ENCODE measurements at regions not wholly inside any gene's neighbourhood (a gene's known extent, or its start where the extent isn't known, plus 50 kb on each side); places are given as distances from the start of the nearest gene placed in this dataset.

- Histone ChIP-seq H3K9me3 (no peaks in the 10 kb centered on the region), H3K27me3 (no peaks in the 10 kb centered on the region), H3K4me3 (no peak overlapping the region), H3K4me1 (no peaks in the 10 kb centered on the region), H3K27ac (no peak overlapping the region), H3K36me3 (no peaks in the 10 kb centered on the region)
- no peak for DNase-seq
- no peak for TF ChIP-seq CTCF (IDR thresholded peaks at IDR 0.05)
- no peak for TF ChIP-seq POLR2A (IDR thresholded peaks at IDR 0.05)
- TF ChIP-seq EP300 (IDR thresholded peaks at IDR 0.05; ENCODE audit: low read depth) = no peak
- TF ChIP-seq POLR2AphosphoS5 (IDR thresholded peaks at IDR 0.05) = no peak
- intact Hi-C loops (cut with DNase I; ENCODE audit: low total_unique reads) (no loop called here), in situ Hi-C loops (cut with MboI; ENCODE audit: low pct_ligation_motif_present in 1 of 4, low pct_unique_long_range_greater_than_20kb in 1 of 4, low sequenced_read_pairs in 3 of 4) (no loop called here)
Observed at GRCh38 chr6:23412770-23413169, 713.2 kb upstream of the NRSN1 start.

- Histone ChIP-seq H3K27me3 (no peaks in the 10 kb centered on the region), H3K4me1 (no peaks in the 10 kb centered on the region), H3K4me3 (no peak overlapping the region), H3K27ac (no peak overlapping the region), H3K36me3 (no peaks in the 10 kb centered on the region), H3K9me3 (no peaks in the 10 kb centered on the region)
- in situ Hi-C loops (cut with MboI; ENCODE audit: low pct_ligation_motif_present in 1 of 4, low pct_unique_long_range_greater_than_20kb in 1 of 4, low sequenced_read_pairs in 3 of 4) (no loop called here), intact Hi-C loops (cut with DNase I; ENCODE audit: low total_unique reads) (no loop called here)
- TF ChIP-seq POLR2A (IDR thresholded peaks at IDR 0.05) (no peak), CTCF (IDR thresholded peaks at IDR 0.05) (no peak), EP300 (IDR thresholded peaks at IDR 0.05; ENCODE audit: low read depth) (no peak), POLR2AphosphoS5 (IDR thresholded peaks at IDR 0.05) (no peak)
- no peak for DNase-seq
- 60 to 86% methylated on average over 1 to 2 of the region's 2 CpGs for WGBS, 2 donors (ENCODE audit: low coverage in 1 of 2)
Observed at GRCh38 chr6:23413327-23414050, 712.5 kb upstream of the NRSN1 start.

GRCh38 chr6:23414051-23414445 is 712.0 kb upstream of the NRSN1 start:
- WGBS, 2 donors (ENCODE audit: low coverage in 1 of 2) = 23 to 60% methylated on average over 1 to 2 of the region's 2 CpGs
- Histone ChIP-seq H3K27me3 (no peaks in the 10 kb centered on the region), H3K4me1 (no peaks in the 10 kb centered on the region), H3K9me3 (no peaks in the 10 kb centered on the region), H3K4me3 (no peak overlapping the region), H3K27ac (no peak overlapping the region), H3K36me3 (no peaks in the 10 kb centered on the region)
- in situ Hi-C loops (cut with MboI; ENCODE audit: low pct_ligation_motif_present in 1 of 4, low pct_unique_long_range_greater_than_20kb in 1 of 4, low sequenced_read_pairs in 3 of 4) (no loop called here), intact Hi-C loops (cut with DNase I; ENCODE audit: low total_unique reads) (no loop called here)
- TF ChIP-seq POLR2AphosphoS5 (IDR thresholded peaks at IDR 0.05) (no peak), CTCF (IDR thresholded peaks at IDR 0.05) (no peak), POLR2A (IDR thresholded peaks at IDR 0.05) (no peak), EP300 (IDR thresholded peaks at IDR 0.05; ENCODE audit: low read depth) (no peak)
- no peak for DNase-seq

- H3K4me1 ChIP-seq = no peaks in the 10 kb centered on the region
- WGBS, 2 donors (ENCODE audit: low coverage in 1 of 2) = 64 to 73% methylated on average over 3 of the region's 3 CpGs
- no peaks in the 10 kb centered on the region for H3K9me3 ChIP-seq
- intact Hi-C loops (cut with DNase I; ENCODE audit: low total_unique reads) (no loop called here), in situ Hi-C loops (cut with MboI; ENCODE audit: low pct_ligation_motif_present in 1 of 4, low pct_unique_long_range_greater_than_20kb in 1 of 4, low sequenced_read_pairs in 3 of 4) (no loop called here)
- DNase-seq = no peak
- no peaks in the 10 kb centered on the region for H3K36me3 ChIP-seq
- TF ChIP-seq CTCF (IDR thresholded peaks at IDR 0.05) = no peak
- no peak for TF ChIP-seq POLR2A (IDR thresholded peaks at IDR 0.05)
- no peak for TF ChIP-seq EP300 (IDR thresholded peaks at IDR 0.05; ENCODE audit: low read depth)
- no peak for TF ChIP-seq POLR2AphosphoS5 (IDR thresholded peaks at IDR 0.05)
- no peak overlapping the region for H3K4me3 ChIP-seq
- no peaks in the 10 kb centered on the region for H3K27me3 ChIP-seq
- H3K27ac ChIP-seq = no peak overlapping the region
Observed at GRCh38 chr6:23414922-23415321, 711.1 kb upstream of the NRSN1 start.

Measured in transverse colon (tissue), 4 donors.